Hematopoietic multipotent progenitor cell treated with erythropoietin and hydrocortisone succinate and interleukin-3 and kit ligand, for 17 days (in vitro differentiated cells): ENCODE measurements at regions not wholly inside any gene's neighbourhood (a gene's known extent, or its start where the extent isn't known, plus 50 kb on each side); places are given as distances from the start of the nearest gene placed in this dataset.

Experiments
- DNase-seq: peaks from one replicate; pipeline ENCODE4 v3.0.0-alpha.2; 2015; ENCODE audit warnings: low spot score

DNA sequence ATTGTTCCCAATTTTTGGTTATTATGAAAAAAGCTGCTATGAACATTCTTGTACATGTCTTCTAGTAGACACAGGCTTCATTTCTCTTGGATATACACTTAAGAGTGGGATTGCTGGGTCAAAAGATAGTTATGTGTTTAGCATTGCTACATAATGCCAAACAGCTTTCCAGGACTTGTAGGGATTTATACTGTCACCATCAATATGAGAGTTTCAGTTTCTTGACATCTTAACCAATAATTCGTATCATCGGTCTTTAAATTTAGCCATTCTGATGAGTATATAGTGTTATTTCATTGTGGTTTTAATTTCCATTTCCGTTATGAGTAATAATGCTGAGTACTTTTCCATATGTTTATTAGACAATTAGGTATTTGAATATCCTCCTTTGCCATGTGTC lies 190.3 kb upstream of the PFN2 start:
- no peak for DNase-seq

DNA sequence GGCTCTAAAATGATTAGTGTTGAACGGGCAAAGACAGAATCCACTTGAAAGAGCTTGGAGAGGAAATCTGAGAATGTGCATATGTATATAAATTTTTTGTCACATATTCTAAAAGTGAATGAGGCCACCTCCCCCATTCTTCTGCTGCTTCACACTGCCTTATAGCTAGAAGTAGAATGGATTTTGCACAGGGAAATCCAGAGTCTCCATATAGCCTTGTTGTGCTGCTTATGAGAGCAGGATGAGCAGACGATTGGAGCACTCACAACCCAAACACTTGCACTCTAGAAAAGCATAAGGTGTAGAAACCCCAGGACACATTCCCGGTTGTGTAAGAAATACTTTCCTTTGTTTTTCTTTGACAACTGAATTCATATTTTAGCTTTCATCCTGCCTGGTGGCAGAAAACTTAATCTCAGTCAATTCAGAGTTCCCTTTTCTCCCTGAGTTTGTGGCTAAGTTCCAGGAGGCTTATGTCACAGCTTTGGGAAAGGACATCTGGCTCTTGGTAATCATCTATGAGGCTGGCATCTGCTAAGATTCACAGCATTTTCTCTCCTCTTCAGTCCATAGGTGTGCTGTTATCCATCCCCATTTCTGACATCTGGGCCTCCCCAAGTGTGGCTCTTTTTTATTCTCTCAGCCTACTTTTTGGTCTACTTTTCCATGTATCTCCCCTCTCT lies 188.4 kb upstream of the PFN2 start:
- DNase-seq = no peak

DNA sequence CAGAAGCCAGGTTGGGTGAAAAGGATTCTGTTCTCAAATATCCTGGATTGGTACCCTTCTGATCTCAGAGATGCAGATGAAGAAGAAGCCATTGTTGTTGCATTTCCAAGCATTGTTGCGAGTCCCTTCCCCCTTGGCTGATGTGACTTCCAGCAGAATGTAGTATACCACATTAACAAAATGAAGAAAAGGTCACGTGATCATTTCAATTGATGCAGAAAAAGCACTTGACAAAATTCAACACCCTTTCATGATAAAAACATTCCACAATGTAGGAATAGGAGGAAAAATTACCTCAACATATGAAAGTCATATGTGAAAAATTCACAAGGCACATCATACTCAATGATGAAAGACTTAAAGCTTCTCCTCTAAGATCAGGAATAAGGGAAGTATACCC lies 181.9 kb upstream of the PFN2 start:
- DNase-seq = no peak

DNA sequence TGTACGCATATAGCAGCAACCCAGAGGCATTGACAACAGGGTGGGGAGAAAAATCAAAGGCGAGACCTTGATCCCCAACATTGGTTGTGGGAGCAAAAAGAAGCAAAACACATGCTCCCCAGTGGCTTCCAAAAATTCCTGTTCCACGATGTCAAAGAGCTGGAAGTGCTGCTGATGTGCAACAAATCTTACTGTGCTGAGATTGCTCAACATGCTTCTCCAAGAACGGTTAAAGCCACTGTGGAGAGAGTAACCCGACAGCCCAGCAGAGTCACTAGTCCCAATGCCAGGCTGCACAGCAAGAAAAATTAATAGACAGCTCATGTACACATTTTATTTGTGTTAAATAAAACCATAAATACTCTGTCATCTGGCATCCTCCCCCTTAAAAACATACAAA lies 179.9 kb upstream of the PFN2 start:
- no peak for DNase-seq

DNA sequence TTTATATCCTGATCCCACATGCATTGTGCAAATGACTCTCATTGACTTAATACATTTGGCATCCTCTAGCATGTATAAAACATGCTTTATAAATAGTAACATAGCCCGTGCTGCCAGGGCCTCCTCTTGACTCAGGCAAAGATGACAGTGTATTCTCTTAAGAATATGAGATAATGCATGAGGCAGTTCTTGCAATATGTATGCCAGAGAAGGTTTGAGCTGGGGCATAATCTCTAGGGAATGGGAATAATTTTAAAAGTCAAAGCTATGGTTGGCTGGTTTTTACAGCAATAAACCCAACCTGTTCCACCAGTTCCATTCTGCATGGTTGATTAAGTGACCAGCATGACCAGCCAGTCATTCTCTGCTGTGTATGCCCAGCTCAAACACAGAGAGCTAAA lies 179.0 kb upstream of the PFN2 start:
- no peak for DNase-seq

DNA sequence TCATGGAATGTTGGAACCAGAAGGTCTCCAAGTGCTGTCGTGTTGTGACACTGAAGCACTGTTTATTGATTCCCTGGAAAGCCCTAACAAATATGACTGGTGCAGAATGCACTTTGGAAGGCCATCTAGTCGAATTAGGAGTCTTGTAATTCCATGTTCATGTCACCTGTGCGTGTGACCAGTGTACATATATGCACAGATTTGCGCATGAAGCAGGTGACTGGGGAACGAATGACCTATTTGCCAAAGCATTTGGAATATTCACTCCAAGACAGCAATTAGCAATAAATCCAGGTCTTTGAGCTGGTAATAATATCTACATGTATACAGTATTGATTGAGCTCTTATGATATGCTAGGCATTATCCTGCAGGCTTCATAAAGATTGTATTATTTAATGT lies 177.5 kb upstream of the PFN2 start:
- DNase-seq = no peak

DNA sequence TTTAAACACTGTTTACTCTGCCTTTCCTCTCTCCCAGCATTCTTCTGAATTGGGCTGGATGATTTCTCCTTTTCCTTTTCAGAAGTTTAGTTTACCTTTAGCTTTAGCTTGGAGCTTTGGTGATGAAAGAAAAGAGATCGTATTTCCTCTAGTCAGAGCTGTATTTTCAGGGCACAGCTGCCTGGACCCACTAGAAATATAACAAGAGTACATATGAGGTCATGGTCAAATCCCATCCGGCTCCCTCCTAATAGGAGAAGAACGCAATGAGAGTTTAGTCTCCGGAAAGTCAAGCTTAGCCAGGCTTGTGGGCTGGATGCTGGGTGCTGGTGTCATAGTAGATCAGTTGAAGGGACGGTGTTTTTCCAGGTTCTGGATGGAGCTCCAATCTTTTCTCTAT lies 177.1 kb upstream of the PFN2 start:
- no peak for DNase-seq

DNA sequence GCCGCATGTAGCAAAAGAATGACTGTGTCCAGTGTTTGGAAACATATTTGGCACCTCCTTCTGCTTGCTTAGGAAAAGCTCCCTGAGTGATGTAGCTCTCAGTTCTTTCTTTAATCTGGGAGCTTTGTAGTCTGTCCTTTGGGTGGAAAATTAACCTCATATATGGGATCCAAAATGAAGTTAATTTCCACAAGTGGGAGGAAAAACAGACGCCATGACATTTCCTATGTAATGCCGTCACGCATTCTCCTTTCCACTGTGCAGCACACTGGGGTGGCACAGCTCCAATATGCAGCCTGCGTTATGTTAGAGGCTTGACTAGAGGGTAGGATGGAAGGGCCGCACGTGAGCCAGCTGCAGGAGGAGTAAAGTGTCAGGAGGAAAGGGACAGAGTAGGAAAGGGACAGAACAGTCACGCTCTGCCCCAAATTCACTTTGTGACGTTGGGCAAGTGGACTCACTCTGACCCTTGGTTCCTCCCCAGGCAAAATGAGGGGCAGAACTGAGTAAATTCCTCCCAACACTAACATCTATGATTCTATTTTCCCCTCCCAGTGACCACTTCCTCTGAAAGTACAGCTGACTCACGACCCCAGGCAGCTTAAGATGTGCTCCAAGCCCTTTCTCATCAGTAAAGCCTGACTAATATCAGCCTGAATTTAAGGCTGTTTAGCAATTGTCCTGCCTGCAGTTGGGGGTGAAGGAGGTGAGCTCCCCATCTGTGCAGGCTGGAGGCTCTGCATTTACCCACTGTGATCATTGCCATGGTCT lies 176.5 kb upstream of the PFN2 start:
- no peak for DNase-seq

DNA sequence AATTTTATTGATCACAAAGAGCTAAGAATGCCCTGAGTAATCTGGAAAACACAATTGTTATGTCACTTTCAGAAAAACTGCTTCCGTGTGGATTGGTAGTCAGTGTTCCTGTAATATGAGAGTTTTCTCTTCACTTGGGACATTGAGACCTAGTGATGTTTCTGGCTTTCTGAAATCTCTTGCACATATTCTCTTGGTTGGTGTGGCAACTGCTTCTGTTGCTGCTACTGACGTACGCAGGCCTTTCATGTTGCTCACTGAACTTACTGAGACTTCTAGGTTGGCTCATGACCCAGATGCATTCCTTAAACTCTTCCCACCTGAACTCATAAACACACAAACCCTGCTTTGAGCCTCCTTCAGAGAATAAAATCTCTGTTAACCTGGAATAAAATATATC lies 175.0 kb upstream of the PFN2 start:
- DNase-seq = no peak

DNA sequence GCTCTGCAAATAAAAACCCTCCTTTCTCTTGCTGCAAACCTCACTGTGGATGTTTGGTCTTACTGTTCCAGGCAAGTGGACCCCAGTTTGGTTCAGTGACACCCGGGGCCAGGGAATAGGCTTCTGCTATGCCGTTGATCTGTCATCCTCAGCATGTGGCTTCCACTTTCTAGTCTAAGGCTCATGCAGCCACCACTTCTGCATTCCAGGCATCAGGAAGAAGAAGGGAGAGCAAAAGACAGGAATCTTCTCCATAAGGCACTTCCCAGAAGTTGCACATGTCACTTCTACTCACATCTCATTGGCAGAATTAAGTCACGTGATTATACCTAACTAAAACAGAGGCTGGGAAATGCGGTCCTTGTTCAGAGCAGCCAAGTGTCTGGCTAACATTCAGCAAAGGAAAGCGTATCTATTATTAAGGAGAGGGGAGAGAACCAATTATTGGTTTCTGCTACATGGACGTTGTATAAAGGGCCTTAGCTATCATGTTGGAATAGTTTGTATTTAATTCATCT lies 173.6 kb upstream of the PFN2 start:
- no peak for DNase-seq

DNA sequence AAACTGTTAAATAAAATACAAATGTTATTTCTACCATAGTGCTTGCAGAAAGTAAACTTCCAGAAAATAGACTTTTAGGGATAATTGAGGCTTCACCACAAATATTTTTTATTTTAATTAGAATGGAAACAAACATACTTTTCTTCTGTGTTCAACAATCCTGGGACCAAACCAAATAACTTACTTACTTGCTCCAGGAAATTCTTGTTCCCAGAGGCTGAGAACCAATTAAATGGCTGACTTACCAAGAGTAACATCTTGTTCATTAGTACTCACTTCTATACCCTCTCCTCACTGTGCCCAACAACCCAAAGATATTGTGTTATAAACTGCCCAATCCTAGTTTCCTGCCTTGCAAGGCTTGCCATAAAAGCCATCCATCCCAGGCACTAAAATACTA lies 172.2 kb upstream of the PFN2 start:
- DNase-seq = no peak

DNA sequence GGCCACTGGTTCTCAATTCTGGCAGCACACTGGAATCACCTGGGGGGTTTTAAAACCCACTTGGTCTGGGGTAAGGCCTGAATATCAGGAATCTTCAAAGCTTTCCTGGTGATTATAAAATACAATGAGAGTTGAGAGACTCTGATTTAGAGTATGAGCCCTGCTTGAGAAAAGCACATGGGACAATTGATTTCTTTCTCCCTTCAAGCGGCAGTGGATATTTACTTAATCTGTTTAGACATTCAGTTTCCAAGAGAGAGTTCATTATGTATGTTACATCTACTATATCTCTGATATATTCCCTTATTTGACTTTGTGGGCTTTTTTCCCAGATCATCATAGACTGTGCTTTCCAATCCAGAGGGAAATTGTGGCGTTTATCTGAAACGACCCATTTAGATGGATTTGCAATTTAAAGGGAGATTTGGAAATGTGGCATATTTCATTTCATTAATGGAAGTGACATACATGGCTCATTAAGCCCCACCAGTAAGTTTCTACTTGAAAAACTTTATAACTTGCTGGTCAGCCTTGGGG lies 171.2 kb upstream of the PFN2 start:
- DNase-seq = no peak

DNA sequence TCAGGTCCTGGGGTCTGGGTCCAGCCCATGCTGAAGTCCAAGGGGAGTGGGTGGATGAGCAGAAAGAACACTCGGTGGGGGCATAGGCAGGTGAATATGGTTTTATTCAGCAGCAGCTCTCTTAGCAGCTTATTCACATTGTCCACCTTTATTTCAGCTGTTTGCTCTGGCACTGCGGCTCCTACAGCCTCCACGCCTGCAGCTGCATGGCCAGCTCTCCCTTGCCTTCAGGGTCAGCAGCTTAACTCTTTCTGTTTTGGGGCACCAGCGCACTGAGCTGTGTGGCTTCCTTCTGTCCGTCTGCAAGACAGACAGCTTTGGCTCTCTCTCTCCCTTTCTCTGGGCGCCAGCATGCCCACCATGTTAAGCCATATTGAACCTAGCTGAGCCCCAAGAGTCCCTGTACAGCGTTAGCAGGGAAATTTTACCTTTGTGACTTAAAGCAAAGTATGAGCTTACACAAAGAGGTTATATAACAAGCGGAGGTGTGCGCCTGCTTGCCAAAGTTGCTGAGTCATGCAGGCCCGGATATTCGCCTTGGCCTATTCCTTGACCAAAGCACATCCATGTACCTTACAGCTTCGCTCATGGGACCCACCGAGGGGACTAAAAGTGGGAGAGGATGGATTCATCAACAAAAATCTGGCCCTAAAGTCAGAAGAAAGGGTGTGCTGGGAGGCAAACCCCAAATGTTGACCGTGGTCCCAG lies 170.1 kb upstream of the PFN2 start:
- no peak for DNase-seq

DNA sequence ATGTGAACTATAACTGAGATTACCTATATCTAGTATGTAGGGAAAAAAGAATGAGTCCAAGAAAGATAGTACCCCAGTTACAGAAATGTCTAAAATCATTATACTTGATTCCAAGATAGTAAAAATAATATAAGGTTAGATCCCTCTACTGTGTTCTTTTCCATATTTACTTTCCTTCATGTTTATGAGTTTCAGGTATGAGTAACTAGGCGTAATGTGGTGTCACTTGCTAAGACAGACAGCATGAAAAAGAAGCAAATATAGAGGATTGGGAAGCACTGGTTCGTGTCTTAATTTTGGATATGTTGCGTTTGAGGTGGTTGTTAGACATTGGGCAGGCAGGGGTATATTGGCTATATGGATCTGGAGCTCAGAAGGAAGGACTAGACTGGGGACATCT lies 168.1 kb upstream of the PFN2 start:
- DNase-seq = no peak

DNA sequence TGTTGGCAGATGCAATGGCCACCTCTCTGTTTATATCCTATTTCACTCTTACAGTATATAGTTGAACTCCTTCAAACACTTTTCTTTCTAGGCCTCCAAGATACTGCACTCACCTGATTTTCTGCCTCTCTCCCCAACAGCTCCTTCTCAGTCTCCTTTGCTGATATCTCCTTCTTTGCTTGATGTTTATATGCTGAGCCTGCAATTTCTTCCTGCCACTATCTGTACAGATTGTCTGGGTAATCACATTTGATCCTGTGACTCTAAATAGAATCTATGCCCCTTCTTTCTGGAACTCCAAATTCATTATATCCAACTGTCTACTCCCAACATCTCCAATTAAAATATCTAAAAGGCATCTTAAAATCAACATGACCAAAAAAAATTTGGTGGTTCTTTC lies 165.5 kb upstream of the PFN2 start:
- no peak for DNase-seq

DNA sequence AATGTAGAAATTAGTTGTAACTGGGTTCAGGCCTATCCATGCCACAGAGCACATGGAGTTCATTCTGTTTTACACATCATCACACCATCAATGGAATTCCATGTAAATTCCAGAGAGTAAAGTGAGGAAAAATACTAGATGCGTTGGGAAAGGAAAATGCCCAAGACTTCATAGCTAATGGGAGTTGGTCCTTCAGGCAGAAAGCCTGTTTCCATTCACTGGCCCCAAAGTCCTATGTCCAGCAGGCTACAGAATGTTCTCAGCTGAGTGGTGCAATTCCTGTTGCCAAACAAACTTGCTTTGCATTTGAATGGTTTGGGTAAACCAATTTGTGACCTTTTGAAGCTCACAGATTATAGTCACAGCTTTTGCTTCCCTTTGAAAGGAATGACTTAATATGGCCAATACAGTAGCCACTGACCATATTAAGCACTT lies 164.6 kb upstream of the PFN2 start:
- DNase-seq = no peak

DNA sequence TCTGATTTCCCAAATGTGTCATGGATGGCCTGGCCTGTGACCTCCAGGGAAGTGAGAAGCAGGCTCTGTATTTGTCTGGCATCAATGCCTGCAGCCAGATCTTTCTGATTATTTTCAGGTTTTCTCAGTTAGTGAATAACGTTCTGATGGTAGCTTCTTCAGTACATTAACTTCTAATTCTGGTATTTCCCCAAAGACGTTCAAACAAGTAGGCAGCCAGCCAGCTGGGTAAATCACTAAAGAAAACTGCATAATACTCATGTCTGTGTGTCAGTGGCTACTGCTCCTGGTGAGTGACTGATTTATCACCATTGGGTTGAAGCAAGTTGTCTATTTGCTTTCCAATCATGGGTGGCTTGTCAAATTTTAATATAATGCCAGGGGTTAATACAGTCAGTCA lies 162.6 kb upstream of the PFN2 start:
- DNase-seq = no peak

DNA sequence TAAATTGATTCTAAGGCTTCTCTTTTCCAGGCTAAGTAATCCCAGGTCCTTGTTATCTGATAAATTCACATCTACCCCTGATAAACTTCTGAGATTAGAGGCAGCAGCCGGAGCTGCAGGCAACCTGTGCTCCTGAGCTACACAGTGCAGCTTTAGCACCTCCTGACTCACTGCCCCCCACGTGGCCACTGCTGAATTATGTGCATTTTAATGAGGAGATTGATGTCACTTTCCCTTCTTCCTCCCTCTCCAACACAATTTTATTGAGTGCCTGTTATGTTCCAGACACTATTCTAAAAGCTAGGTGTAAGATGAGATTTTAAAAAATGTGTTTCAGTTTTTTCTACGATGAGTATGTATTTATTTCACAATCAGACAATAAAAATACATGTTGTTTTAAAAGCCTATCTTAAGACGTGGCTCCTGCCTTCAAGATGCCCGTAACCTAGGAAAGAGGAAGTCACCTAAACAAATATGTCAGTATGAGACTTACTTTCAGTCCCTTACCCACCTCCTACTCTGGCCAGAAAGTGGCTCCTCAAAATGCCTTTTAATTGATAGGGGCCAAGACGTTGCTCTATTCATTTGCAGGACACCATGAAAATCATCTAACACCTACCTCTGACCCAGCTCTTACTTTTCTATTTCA lies 161.5 kb upstream of the PFN2 start:
- DNase-seq = no peak

DNA sequence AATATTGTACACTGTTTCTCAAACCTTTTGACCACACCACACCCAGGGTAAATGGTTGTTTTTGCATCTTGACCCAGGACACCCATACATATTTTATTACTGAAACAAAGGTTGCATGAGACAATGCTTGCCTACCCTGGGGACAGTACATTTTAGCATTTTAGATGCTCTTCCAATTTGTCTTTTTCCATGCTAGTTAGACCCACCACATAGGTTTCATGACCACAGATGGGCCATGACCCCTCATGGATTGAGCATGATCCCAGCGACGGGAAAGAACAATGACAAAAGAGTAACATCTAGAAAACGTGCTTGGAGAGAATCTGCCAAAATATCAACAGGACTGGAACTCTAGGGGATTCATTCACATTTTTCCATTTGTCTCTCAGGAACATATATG lies 161.0 kb upstream of the PFN2 start:
- DNase-seq = no peak

DNA sequence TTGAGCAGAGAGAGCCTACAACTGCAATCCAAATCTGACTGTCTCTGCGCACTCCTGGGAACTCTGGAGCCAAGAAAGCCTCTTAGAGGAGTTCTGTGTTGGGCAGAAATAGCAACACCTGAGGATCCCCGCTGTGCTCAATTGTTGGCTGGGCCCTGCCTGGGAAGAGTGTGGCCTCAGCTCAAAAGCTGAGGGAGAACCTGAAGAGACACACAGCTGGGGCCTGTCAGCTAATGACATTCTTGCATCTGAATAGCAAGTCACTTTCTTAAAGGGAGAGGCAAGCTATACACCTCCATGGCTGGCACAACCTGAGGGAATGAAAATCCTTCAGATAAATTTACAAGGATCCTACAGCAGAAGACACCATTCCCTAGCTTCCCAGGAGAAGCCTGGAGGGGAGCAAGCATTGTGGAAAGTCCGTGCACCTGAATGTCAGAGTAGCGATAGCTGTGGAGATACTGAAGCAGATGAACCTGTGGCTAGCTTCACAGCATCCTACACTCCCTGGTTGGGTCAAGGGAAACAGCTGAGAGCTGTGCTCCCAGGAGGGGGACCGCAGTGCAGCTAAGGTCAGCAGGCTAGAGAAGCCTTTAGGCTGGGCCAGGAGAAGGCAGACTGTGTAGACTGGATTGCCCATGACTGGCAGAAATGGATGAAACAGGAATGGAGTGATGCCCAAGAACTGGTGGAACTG lies 159.9 kb upstream of the PFN2 start:
- no peak for DNase-seq

DNA sequence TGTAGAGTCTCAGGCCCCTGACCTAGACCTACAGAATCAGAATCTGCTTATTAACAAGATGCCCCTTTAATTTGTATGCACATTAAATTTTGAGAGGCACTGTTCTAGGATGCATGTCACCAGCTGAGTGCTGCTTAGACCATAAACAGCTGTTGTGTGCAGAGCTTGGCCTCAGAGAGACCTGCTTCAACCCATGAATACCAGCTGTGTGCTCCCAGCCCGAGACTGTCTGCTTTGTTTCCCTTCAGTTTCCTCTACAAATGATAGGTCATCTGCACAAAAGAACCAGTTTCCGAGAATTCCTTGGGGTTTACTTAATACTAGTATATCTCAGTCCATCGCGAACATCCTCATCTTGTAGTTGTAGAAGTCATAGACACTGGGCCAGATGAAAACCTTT lies 158.5 kb upstream of the PFN2 start:
- DNase-seq = no peak

DNA sequence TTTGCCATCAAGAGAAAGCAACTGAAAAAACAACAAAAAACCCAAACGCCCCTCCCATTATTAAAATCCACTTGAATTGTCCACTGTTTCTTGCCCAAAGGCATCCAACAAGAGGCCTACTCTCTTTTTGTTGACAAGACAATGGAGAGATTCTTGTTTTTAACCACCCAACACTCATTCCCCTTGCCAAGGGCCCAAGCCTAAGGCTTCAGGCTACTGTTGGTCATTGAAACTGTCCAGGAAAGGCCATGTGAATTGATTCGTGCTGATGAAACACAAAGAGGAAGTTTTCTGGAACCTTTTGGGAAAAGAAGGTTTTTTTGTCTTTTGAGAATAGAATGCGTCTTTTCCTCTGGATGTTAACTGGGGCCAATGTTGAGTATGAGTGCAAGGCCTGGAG lies 157.4 kb upstream of the PFN2 start:
- DNase-seq = no peak
